GM21360 (cell line): ENCODE measurements at regions not wholly inside any gene's neighbourhood (a gene's known extent, or its start where the extent isn't known, plus 50 kb on each side); places are given as distances from the start of the nearest gene placed in this dataset.
"Not testable (repeated sequence)": the region's sequence is repeated elsewhere in the genome, so short reads cannot be mapped to it uniquely, and the experiment has no call there.

Source experiments
- ATAC-seq: cut with Tn5 transposase; IDR thresholded peaks from one replicate; pipeline ENCODE4 v1.9.1; 2021; ENCODE audit warnings: mild to moderate bottlenecking, moderate library complexity; ENCODE audit not compliant: unreplicated experiment

DNA sequence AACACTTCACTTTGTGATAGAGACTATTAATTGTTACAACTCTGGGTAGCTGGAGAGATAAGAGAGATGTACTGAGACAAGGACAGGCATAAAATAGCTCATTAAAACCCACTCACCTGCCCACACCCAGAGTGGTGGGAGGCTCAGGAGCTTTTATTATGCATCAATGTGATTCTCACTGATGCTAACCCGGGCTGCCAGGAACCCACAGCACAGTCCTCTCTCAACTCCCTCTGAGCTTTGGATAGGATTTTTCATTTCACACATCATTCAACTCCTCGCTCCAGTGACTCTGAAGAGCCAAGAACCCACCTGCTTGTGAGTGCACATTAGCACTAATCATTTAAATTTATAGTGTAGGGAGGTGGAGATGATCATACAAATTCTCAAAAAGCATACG is 827.9 kb downstream of the FLRT2 start:
- no peak for ATAC-seq

DNA sequence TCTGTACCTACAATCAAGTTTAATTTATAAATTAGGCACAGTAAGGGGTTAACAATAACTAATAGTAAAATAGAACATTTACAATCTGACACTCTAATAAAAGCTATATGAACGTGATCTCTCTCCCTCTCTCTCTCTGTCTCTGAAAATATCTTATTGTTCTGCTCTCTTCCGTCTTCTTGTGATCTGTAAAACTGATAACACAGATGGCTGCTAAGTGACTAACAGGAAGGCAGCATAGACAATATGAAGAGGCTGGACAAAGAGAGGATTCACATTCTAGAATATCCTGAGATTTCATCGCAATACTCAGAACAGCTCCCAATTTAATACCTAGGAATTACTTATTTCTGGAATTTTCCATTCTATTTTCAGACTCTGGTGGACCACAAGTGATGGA is 827.2 kb downstream of the FLRT2 start:
- ATAC-seq: no peak

DNA sequence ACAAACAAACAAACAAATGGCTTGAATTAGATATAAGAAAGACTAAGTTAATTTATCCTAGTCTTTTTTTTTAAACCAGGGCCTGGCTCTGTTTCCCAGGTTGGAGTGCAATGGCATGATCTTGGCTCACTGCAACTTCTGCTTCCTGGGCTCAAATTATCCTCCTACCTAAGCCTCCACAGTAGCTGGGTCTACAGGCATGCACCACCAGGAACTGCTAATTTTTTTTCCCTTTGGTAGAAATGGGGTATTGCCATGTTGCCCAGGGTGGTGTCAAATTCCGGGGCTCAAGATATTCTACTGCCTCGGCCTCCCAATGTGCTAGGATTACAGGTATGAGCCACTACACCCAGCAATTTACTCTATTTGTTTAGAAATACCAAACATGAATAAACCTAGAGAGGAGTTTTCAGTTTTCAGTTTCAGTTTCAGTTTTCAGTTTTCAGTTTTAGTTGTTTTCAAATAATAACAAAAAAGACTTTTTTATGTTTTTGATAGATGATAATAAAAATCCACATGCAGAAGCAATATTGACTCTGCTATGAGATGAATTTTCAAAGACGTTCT is 817.0 kb downstream of the FLRT2 start:
- no peak for ATAC-seq

DNA sequence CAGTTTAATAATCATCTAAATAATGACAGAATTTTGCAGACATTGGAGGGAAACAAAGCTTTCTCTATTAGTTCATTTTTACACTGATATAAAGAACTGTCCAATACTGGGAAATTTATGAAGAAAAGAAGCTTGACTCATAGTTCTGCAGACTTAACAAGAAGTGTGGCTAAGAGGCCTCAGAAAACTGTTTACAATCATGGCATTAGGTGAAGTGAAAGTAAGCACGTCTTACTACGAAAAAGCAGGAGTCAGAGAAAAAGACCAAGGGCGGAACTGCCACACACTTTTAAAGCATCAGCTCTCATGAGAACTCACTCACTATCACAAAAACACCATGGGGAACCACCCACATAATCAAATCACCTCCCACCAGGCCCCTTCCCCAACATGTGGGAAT is 804.4 kb downstream of the FLRT2 start:
- no peak for ATAC-seq

DNA sequence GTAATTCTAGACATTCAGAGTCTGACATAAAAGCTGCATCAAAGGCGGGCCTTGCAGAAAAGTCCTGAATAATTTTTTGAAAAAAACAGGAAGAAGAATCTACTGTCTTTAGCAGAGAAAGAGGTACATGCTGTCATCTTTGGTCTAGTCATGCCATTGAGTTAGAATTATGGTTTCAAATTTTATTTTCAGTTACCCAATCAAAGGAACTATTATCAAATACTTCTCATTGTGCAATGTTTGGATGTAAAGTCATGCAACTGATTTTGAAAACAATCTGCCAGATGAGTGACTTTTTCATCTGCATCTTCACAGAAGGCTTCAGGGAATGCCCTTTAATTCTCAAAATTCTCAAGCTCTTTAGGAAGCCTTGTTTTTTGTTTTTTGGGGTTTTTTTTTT is 803.5 kb downstream of the FLRT2 start:
- ATAC-seq: no peak

DNA sequence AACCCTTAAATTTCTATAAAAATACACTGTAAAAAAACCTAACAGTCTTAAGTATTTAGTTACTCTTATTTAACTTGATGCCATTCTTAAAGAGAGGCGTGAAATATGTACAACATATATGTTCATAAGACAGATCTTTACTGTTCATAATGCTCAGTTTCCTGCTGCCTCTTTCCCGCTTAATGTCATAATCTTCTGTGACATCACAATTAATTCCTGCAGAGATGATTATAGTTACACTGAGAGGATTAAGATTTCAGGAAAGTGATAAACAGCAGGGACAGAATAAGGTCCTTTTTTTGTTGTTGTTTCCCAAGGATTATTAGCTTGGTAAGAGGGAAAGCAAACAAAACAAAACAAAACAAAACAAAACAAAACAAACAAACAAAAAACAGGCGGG is 801.4 kb downstream of the FLRT2 start:
- no peak for ATAC-seq

DNA sequence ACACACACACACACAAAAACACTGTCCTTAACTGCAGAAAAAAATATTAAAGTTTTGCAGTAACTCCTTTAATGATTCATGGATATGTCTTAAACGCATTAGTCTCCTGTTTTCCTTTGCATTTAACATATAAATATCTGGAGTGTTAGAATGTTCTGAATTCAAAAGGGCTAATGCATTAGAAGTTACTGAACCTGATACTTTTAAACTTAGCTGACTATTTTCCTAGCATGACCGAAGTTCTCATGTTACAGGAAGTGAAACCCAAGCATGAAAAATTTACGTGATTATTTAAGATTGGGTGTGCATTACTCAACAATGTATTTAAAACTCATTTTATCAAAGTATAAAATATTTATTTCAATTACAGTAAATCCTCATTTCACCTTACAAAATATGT is 791.2 kb downstream of the FLRT2 start:
- no peak for ATAC-seq

DNA sequence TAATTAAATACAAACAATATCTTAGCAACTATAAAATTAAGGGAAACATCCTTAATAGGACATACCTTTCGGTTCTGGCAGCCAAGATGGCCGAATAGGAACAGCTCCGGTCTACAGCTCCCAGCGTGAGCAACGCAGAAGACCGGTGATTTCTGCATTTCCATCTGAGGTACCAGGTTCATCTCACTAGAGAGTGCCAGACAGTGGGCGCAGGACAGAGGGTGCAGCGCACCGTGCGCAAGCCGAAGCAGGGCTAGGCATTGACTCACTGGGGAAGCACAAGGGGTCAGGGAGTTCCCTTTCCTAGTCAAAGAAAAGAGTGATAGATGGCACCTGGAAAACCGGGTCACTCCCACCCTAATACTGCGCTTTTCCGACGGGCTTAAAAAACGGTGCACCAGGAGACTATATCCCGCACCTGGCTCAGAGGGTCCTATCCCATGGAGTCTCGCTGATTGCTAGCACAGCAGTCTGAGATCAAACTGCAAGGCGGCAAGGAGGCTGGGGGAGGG is 782.3 kb downstream of the FLRT2 start:
- not testable (repeated sequence) for ATAC-seq

DNA sequence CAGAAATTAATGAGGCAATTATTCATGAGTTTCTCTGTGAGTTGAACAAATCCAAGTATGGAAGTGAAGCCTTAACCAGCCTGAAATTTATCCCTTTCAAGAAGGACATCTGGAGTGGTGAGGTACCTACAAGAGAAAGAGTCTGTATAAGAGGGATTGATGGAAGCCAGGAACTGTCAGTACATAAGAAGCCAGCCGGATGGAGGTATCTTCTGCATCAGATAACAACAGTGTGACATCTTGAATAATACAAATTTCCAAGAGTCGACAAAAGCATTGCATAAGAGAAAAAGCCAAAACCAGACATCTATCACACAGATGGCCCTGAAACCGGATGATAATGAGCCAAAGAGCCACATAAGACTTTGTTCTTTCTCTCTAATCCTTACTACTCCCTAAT is 781.2 kb downstream of the FLRT2 start:
- no peak for ATAC-seq

DNA sequence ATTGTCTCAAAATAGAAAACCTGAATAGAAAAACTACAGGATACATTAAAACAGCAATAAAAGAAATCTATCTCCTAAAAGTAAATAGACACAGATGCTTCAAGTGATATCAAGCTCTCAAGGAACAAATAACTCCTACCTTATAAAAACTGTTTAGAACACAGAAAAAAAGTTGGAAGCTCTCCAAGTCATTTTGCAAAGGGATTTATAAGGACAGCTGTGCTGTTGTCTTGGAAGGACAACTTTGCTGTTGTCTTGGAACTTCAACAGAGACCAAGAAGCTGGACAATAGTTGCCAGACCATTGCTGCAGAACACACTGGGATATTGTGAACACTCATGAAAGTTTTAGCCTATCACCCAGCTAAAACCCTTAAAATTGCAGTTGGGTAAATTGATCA is 780.7 kb downstream of the FLRT2 start:
- no peak for ATAC-seq

DNA sequence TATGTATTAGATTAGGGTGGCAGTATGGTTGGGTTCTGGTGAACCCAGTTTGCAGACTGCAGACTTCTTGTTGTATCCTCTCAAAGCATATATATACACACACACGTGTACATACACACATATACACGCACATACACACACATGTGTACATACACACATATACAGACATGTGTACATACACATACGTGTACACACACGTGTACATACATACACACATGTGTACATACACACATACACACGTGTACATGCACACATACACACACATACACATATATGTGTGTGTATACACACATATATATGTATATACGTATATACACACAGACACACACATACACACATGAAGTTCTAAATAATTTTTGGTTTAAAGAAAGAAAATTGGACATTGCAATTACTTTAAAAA is 780.2 kb downstream of the FLRT2 start:
- ATAC-seq: no peak

DNA sequence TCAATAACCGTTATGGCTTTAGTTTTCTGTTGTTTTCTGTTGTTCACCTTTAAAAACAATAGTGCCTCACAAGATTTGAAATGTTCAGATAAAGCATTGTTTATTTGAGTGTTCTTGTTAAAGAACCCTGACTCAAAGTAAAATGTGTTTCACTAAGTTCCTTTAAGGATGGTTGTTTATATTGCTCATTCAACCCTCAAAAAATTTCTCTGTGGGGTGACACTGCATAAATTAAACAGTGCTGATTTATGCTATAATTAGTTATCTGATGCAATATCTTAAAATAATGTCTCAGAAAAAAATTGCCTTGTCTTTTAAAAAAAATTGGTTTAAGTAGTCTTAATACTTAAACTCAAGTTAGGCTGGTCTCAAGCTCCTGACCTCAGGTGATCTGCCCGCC is 775.1 kb downstream of the FLRT2 start:
- ATAC-seq: no peak

DNA sequence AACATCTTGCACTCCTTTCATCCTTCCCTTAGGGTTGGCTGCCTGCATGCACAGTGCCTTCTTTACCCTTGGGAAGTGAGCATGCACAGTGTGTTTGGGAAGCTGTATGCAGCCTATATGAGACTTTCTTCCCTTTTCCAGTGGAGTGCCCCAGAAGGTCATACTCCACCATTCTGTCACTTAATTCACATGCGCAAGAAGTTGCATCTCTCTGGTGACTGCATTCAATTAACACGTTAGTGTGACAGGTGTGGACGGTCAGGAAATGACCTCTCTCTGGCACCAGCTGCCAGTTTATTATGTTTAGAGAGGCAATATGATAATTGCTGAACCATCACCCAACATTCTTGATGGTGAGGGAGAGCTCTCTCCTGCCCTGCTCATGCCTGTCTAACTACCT is 770.0 kb downstream of the FLRT2 start:
- ATAC-seq: no peak

DNA sequence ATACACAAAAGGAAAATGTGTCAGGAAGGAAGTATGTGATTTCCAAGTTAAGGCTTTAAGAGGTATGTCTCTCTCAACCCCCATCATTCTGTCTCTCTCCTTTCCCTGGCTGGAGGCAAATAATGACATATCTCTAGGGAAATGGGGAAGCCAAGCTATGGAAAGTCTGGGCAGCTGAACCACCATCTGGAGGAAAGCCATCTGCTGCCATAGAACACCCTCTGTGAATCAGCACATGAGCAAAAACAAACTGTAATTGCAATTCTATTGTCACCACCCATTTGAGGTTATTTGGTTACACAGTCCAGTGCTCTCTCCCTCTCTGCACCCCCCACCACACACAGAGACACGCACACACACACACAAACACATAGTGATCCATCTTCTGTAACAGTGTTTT is 766.2 kb downstream of the FLRT2 start:
- ATAC-seq: no peak

DNA sequence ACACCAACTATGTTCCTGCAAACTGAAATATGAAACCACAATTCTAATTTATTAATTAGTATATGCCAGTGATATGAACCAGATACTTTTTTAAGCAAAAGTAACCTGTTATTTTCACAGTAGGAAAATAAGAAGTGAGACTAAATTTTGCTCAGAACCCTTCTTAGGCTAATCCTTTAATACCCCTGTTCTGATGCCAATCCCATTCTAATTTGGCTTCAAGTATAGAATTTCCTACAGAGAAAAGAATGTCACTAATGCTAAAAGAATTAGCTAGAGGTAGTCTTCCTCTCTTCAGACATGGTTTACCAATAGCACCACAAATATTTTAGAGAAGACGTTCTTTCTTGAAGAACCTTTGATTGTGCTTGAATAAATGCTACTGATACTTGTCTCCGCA is 758.4 kb downstream of the FLRT2 start:
- no peak for ATAC-seq

DNA sequence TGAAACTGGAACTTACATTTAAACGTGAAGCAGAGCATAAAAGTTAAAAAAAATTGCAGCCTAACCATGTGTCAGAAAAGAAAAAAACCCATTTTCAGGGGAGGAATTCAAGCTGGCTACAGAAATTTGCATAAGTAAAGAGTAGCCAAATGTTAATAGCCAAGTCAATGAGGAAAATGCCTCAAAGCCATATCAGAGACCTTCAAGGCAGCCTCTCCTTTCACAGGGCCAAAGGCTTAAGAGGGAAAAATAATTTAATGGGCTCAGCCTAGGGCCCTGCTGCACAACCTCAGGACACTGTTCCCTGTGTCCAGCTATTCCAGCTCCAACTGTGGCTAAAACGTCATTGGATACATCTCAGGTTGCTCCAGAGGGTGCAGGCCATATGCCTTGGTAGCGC is 749.5 kb downstream of the FLRT2 start:
- no peak for ATAC-seq

DNA sequence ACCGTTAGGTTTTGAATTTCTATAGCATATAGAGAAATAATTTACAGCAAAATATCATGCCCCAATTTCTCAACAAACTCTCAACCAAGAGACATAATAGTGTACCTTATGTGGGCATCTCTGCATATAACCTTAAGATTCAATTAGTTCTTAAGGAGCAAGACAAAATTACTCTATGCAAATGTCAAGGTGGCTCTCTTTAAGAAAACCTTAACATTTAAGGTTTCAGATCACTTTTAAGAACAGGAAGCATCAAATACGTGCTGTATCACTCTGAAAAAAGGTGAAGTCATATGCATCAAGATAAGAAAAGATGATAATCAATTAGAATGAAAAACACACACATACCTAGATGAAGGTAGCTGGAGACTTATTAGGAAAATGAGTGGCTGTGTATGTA is 728.0 kb downstream of the FLRT2 start:
- ATAC-seq: no peak

DNA sequence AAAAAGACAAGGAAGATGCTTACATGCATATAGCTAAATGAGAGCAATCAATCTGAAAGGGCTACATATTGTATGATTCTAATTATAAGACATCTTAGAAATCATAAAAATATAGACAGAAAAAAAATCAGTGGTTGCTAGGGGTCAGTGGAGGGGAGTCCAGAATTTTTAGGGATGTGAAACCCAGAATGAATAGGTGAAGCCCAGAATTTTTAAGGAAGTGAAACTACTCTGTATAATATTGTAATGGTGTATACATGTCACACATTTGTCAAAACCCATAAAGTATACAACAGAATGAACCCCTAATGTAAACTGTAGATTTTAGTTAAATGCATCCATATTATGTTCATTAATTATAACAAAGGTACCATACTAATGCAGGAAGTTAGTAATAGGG is 713.2 kb downstream of the FLRT2 start:
- no peak for ATAC-seq

DNA sequence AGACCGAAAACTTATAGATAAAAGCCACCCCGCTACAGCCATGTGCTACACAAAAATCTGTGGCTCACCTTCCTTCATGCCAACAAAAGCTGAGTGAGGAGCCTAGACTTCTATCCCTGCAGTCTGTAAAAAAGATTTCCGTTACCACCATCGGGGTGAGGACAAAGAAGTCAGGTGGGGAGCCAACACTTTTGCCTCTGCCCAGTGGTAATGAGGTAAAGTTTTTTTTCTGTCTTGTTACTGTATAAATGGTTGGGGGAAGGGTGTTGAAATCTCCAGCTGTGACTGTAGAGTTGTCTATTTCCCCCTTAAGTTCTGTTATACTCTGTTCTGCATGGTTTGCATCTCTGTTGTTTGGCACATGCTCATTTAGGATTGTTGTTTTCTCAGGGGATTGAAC is 707.8 kb downstream of the FLRT2 start:
- ATAC-seq: no peak

DNA sequence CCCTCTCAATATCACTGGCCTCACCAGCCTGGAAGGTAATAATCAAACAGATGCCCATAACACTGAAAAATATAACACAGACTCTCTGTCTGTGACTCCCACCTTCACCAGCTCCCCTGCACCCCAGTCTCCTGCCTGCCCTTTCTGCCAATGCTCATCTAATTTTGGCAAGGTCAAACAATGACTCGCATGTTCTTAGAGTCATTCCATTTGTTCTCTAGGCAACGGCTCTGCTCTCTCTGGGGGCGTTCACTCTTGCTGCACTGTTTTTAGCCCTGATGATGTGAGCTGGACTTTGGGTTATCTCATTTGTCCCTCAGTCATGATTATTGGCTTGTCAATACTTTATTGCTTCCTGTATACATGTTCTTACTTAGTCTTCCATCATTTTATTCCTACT is 691.8 kb downstream of the FLRT2 start:
- ATAC-seq: no peak

DNA sequence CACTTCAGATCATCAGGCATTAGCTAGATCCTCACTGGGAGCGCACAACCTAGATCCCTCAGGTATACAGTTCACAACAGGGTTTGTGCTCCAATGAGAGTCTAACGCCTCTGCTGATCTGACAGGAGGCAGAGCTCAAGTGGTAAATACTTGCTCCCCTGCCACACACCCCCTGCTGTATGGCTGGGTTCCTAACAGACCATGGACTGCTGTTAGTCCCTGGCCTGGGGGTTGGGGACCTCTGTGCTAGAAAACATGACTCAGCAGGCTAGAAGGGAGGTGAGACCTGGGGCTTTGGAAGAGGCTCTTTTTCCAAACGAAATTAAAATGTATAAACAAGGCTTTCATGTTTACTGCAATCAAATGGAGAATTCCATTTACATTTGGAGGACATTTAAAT is 691.1 kb downstream of the FLRT2 start:
- no peak for ATAC-seq

DNA sequence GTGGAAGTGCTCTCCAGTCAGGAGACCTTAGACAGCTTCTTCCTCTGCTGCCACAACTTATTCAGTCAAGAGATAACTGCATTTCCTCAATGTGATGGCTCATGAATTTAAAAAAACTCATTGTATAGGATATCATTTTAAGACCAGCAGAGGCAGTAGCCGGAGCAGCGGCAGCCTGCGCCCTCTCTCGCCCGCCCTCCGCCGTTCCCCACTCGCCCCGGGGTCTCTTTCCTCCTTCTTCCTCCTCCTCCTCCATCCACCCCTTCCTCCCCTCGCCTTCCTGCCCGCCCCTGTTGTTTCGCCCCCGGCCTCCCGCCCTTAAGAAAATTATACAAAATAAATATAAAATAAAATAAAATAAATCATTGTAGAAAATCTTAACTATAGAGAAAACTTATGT is 687.6 kb downstream of the FLRT2 start:
- no peak for ATAC-seq

DNA sequence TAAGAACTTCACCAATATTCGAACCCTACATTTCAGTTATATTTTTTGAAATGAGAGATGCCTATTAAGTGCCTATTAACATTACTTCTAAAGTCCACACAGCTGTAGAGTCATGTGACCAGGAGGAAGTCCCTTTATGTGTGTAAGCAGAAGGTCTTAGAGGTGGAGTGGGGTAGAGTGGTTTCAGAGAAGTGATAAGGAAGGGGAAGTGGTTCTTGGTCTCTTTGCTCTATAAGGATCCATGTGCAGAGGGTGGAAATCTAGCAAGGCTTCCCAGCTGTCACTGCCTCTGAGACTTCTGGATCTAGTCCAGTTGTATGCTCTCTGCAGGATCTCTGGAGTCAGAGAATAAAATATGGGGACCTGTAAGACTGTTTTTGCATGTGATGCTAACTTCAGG is 673.9 kb downstream of the FLRT2 start:
- ATAC-seq: no peak

DNA sequence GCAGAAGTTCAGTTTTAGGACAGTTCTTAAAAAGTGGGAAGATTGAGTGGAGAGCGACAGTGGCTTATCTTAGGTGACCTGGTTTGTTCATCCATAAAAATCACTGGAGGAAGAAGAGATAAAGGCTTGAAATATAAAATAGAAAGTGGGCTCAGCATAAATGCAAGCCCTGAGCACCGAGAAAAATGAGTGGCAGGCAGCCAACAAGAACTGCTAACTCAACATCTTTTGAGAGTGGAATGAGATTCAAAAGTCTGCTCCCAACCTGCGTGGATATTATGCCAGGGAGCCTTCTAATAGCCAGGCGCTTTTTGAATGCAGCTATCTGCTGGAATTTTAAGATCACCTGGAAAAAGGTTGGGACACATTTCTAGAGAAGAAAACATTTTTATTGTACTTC is 666.5 kb downstream of the FLRT2 start:
- ATAC-seq: no peak
